Liver (tissue), 8 donors: ENCODE measurements at regions not wholly inside any gene's neighbourhood (a gene's known extent, or its start where the extent isn't known, plus 50 kb on each side); places are given as distances from the start of the nearest gene placed in this dataset.

ENCODE experiments used
- DNase-seq: peaks from one replicate; pipeline ENCODE4 v3.0.0-alpha.2; 2017; ENCODE audit warnings: low spot score
- H3K27ac ChIP-seq, 2 donors: one replicate each; pipeline ENCODE4 v1.7.0; 2013; ENCODE audit warnings: inconsistent platforms in 2 of 2, low read length in 2 of 2, control low read depth in 1 of 2, low read depth in 1 of 2, mild to moderate bottlenecking in 1 of 2
- H3K27me3 ChIP-seq, 4 donors: one replicate each; pipeline versions ENCODE4 v1.6.1 to v1.7.0; 2013; ENCODE audit warnings: low read length in 3 of 4, inconsistent platforms in 1 of 4, mild to moderate bottlenecking in 1 of 4, moderate library complexity in 1 of 4; ENCODE audit not compliant: control insufficient read depth in 4 of 4, insufficient read depth in 4 of 4
- H3K36me3 ChIP-seq, 4 donors: one replicate each; pipeline versions ENCODE4 v1.6.1 to v1.7.0; 2013; ENCODE audit warnings: low read length in 3 of 4, mild to moderate bottlenecking in 3 of 4, low read depth in 1 of 4, moderate library complexity in 1 of 4; ENCODE audit not compliant: control insufficient read depth in 4 of 4, insufficient read depth in 3 of 4
- H3K4me1 ChIP-seq, 4 donors: one replicate each; pipeline versions ENCODE4 v1.6.1 to v1.7.0; 2013; ENCODE audit warnings: low read length in 3 of 4, mild to moderate bottlenecking in 3 of 4, moderate library complexity in 1 of 4; ENCODE audit not compliant: control insufficient read depth in 4 of 4, insufficient read depth in 4 of 4
- H3K4me3 ChIP-seq, 3 donors: one replicate each; pipeline versions ENCODE4 v1.6.1 to v1.7.0; 2013; ENCODE audit warnings: low read length in 3 of 3, control low read depth in 1 of 3, low read depth in 1 of 3, mild to moderate bottlenecking in 1 of 3
- H3K9ac ChIP-seq, 2 donors: one replicate each; pipeline ENCODE4 v1.7.0; 2013; ENCODE audit warnings: low read length in 2 of 2, mild to moderate bottlenecking in 2 of 2, moderate library complexity in 2 of 2, control low read depth in 1 of 2, low read depth in 1 of 2
- H3K9me3 ChIP-seq, 4 donors: one replicate each; pipeline versions ENCODE4 v1.6.1 to v1.7.0; 2013; ENCODE audit warnings: low read length in 3 of 4; ENCODE audit not compliant: control insufficient read depth in 4 of 4
- ATF3 ChIP-seq: IDR thresholded peaks from 2 replicates; pipeline ENCODE4 v1.6.1; 2016; ENCODE audit warnings: antibody characterized with exemption
- CTCF ChIP-seq: fragments of 150-350 bp; IDR thresholded peaks from 2 replicates; pipeline ENCODE4 v1.5.1; 2017; ENCODE audit warnings: improper control_type of control experiment, low read depth, low read length; ENCODE audit not compliant: missing input control
- EGR1 ChIP-seq, 2 donors: IDR thresholded peaks; 2 replicates each; pipeline ENCODE4 v1.6.1; 2016 to 2018; ENCODE audit warnings: antibody characterized with exemption in 2 of 2, low read depth in 2 of 2
- FOXA1 ChIP-seq: IDR thresholded peaks from 2 replicates; pipeline ENCODE4 v1.6.1; 2016; ENCODE audit warnings: antibody characterized with exemption
- FOXA2 ChIP-seq: IDR thresholded peaks from 2 replicates; pipeline ENCODE4 v1.6.1; 2016; ENCODE audit warnings: antibody characterized with exemption
- GABPA ChIP-seq, 2 donors: IDR thresholded peaks in 1 of 2; conservative IDR thresholded peaks in 1 of 2; 2 replicates each; pipeline ENCODE4 v1.6.1; 2016; ENCODE audit warnings: antibody characterized with exemption in 2 of 2, mild to moderate bottlenecking in 1 of 2, moderate library complexity in 1 of 2
- HNF4A ChIP-seq, 2 donors: conservative IDR thresholded peaks; 2 replicates each; pipeline ENCODE4 v1.6.1; 2016; ENCODE audit warnings: antibody characterized with exemption in 2 of 2, mild to moderate bottlenecking in 2 of 2
- HNF4G ChIP-seq: IDR thresholded peaks from 2 replicates; pipeline ENCODE4 v1.6.1; 2016; ENCODE audit warnings: antibody characterized with exemption
- JUND ChIP-seq, 2 donors: IDR thresholded peaks; 2 replicates each; pipeline ENCODE4 v1.6.1; 2016; ENCODE audit warnings: antibody characterized with exemption in 2 of 2
- MAX ChIP-seq: IDR thresholded peaks from 2 replicates; pipeline ENCODE4 v1.6.1; 2016; ENCODE audit warnings: antibody characterized with exemption
- NR2F2 ChIP-seq: IDR thresholded peaks from 2 replicates; pipeline ENCODE4 v1.6.1; 2016; ENCODE audit warnings: antibody characterized with exemption
- RAD21 ChIP-seq, 2 donors: IDR thresholded peaks; 2 replicates each; pipeline ENCODE4 v1.6.1; 2016; ENCODE audit warnings: antibody characterized with exemption in 2 of 2, mild to moderate bottlenecking in 2 of 2
- REST ChIP-seq: IDR thresholded peaks from 2 replicates; pipeline ENCODE4 v1.6.1; 2016; ENCODE audit warnings: antibody characterized with exemption, mild to moderate bottlenecking
- RXRA ChIP-seq, 2 donors: IDR thresholded peaks; 2 replicates each; pipeline ENCODE4 v1.6.1; 2017 to 2018; ENCODE audit warnings: antibody characterized with exemption in 2 of 2, mild to moderate bottlenecking in 1 of 2
- SP1 ChIP-seq: IDR thresholded peaks from 2 replicates; pipeline ENCODE4 v1.6.1; 2018; ENCODE audit warnings: antibody characterized with exemption, mild to moderate bottlenecking
- TAF1 ChIP-seq: conservative IDR thresholded peaks from 2 replicates; pipeline ENCODE4 v1.6.1; 2016; ENCODE audit warnings: antibody characterized with exemption, mild to moderate bottlenecking
- YY1 ChIP-seq: IDR thresholded peaks from 2 replicates; pipeline ENCODE4 v1.6.1; 2016; ENCODE audit warnings: antibody characterized with exemption, mild to moderate bottlenecking
- ZBTB33 ChIP-seq: IDR thresholded peaks from 2 replicates; pipeline ENCODE4 v1.6.1; 2016; ENCODE audit warnings: antibody characterized with exemption
- WGBS: extraction: QIAGEN DNeasy Blood & Tissue Kit; methylation state at CpG from one replicate; pipeline ENCODE4 v1.1.7; 2013; 5-methylcytosine and 5-hydroxymethylcytosine counted together
- donor health status: healthy.
- donor health status: healthy.
- donor health status: healthy.
- donor health status: healthy.
- donor health status: healthy.

- H3K9ac ChIP-seq = no peak overlapping the region
- no peak for DNase-seq
- no peaks in the 10 kb centered on the region for H3K9me3 ChIP-seq
- TF ChIP-seq JUND (IDR thresholded peaks at IDR 0.05) = no peak
- no peak for TF ChIP-seq CTCF
- no peak for TF ChIP-seq MAX
- TF ChIP-seq ATF3 = no peak
- TF ChIP-seq FOXA1 = no peak
- TF ChIP-seq RXRA (IDR thresholded peaks at IDR 0.05) = no peak
- no peak for TF ChIP-seq SP1
- TF ChIP-seq HNF4A (conservative IDR thresholded peaks at IDR 0.05) = no peak
- no peak for TF ChIP-seq YY1
- no peak for TF ChIP-seq NR2F2
- no peak for TF ChIP-seq HNF4G
- no peak for TF ChIP-seq FOXA2
- TF ChIP-seq RAD21 (IDR thresholded peaks at IDR 0.05) = no peak
- no peak for TF ChIP-seq GABPA (IDR thresholded peaks at IDR 0.05 in 1 of 2, conservative IDR thresholded peaks at IDR 0.05 in 1 of 2)
- TF ChIP-seq TAF1 = no peak
- no peak for TF ChIP-seq ZBTB33
- TF ChIP-seq EGR1 (IDR thresholded peaks at IDR 0.05; ENCODE audit: low read depth in 2 of 2) = no peak
- no peak for TF ChIP-seq REST
- no peaks in the 10 kb centered on the region for H3K36me3 ChIP-seq
- 73% methylated on average over 1 of the region's 1 CpG for WGBS
- peaks cover 0 to 5% (median 4%) of the 10 kb centered on the region in 4 donors for H3K4me1 ChIP-seq
- H3K27me3 ChIP-seq = peaks cover 0 to 4% (median 0%) of the 10 kb centered on the region in 4 donors
- no peak overlapping the region for H3K4me3 ChIP-seq
- no peak overlapping the region for H3K27ac ChIP-seq
Measured at GRCh38 chr11:10937385-10937771, 79.5 kb upstream of the ZBED5 start.
